GM23338 (cell line): ENCODE measurements at regions not wholly inside any gene's neighbourhood (a gene's known extent, or its start where the extent isn't known, plus 50 kb on each side); places are given as distances from the start of the nearest gene placed in this dataset.
"Not testable (repeated sequence)": the region's sequence is repeated elsewhere in the genome, so short reads cannot be mapped to it uniquely, and the experiment has no call there.

Experiments
- ATAC-seq: fragments of 200-7000 bp; cut with Tn5 transposase; 3 replicates; pipeline ENCODE4 v1.9.1; 2020
- DNase-seq: peaks from one replicate; pipeline ENCODE4 v3.0.0-alpha.2; 2015; ENCODE audit warnings: low spot score
- H2AFZ ChIP-seq: fragments of 200-600 bp; sonication (generic); 2 replicates; pipeline ENCODE4 v1.8.0; 2016; ENCODE audit warnings: antibody characterized with exemption, mild to moderate bottlenecking, moderate library complexity
- H3F3A ChIP-seq: fragments of 200-600 bp; sonication (generic); replicated peaks from 2 replicates; pipeline ENCODE4 v1.8.0; 2017; ENCODE audit warnings: antibody characterized with exemption, mixed run types, low read depth
- H3K27ac ChIP-seq: fragments of 200-600 bp; sonication (generic); 2 replicates; pipeline ENCODE4 v1.6.1; 2016; ENCODE audit warnings: low read depth
- H3K27me3 ChIP-seq: fragments of 200-600 bp; sonication (generic); 2 replicates; pipeline ENCODE4 v1.8.0; 2016; ENCODE audit warnings: mild to moderate bottlenecking, mixed run types, moderate library complexity; ENCODE audit not compliant: insufficient read depth
- H3K36me3 ChIP-seq: fragments of 200-600 bp; sonication (generic); 2 replicates; pipeline ENCODE4 v1.8.0; 2016; ENCODE audit warnings: mild to moderate bottlenecking; ENCODE audit not compliant: insufficient read depth
- H3K4me1 ChIP-seq: fragments of 200-600 bp; sonication (generic); 2 replicates; pipeline ENCODE4 v1.8.0; 2016; ENCODE audit warnings: mild to moderate bottlenecking, moderate library complexity; ENCODE audit not compliant: insufficient read depth
- H3K4me2 ChIP-seq: fragments of 200-600 bp; sonication (generic); 2 replicates; pipeline ENCODE4 v1.7.1; 2017; ENCODE audit warnings: mixed run types
- H3K4me3 ChIP-seq: fragments of 200-600 bp; sonication (generic); 2 replicates; pipeline ENCODE4 v1.6.1; 2016; ENCODE audit warnings: mixed run types
- H3K79me2 ChIP-seq: fragments of 200-600 bp; sonication (generic); replicated peaks from 2 replicates; pipeline ENCODE4 v1.8.0; 2017; ENCODE audit warnings: mild to moderate bottlenecking; ENCODE audit not compliant: insufficient read depth
- H3K9me2 ChIP-seq: fragments of 200-600 bp; sonication (generic); 2 replicates; pipeline ENCODE4 v1.8.0; 2017; ENCODE audit not compliant: insufficient read depth
- H4K20me1 ChIP-seq: fragments of 200-600 bp; sonication (generic); replicated peaks from 2 replicates; pipeline ENCODE4 v1.8.0; 2017; ENCODE audit warnings: mild to moderate bottlenecking; ENCODE audit not compliant: insufficient read depth
- H3K27ac Mint-ChIP-seq: 2 replicates; pipeline ENCODE4 v1.8.0; 2020; ENCODE audit warnings: inconsistent platforms, mild to moderate bottlenecking, moderate library complexity, mixed read lengths
- H3K27me3 Mint-ChIP-seq: 3 replicates; pipeline ENCODE4 v1.8.0; 2022; ENCODE audit warnings: low read depth, mild to moderate bottlenecking, moderate library complexity, mixed read lengths, inconsistent platforms; ENCODE audit not compliant: insufficient read depth, poor library complexity
- H3K36me3 Mint-ChIP-seq: 3 replicates; pipeline ENCODE4 v1.8.0; 2021; ENCODE audit warnings: low read depth, mild to moderate bottlenecking, inconsistent platforms, moderate library complexity, mixed read lengths
- H3K4me1 Mint-ChIP-seq: 3 replicates; pipeline ENCODE4 v1.8.0; 2020; ENCODE audit warnings: mild to moderate bottlenecking, inconsistent platforms, mixed read lengths
- H3K4me3 Mint-ChIP-seq: 3 replicates; pipeline ENCODE4 v1.8.0; 2021; ENCODE audit warnings: moderate library complexity, mild to moderate bottlenecking, inconsistent platforms, mixed read lengths
- H3K9me3 Mint-ChIP-seq: 3 replicates; pipeline ENCODE4 v1.8.0; 2020; ENCODE audit warnings: moderate library complexity, mild to moderate bottlenecking, inconsistent platforms, mixed read lengths
- POLR2AphosphoS5 ChIP-seq: IDR thresholded peaks from 2 replicates; pipeline ENCODE4 v1.6.1; 2016; ENCODE audit warnings: antibody characterized with exemption, low read depth

DNA sequence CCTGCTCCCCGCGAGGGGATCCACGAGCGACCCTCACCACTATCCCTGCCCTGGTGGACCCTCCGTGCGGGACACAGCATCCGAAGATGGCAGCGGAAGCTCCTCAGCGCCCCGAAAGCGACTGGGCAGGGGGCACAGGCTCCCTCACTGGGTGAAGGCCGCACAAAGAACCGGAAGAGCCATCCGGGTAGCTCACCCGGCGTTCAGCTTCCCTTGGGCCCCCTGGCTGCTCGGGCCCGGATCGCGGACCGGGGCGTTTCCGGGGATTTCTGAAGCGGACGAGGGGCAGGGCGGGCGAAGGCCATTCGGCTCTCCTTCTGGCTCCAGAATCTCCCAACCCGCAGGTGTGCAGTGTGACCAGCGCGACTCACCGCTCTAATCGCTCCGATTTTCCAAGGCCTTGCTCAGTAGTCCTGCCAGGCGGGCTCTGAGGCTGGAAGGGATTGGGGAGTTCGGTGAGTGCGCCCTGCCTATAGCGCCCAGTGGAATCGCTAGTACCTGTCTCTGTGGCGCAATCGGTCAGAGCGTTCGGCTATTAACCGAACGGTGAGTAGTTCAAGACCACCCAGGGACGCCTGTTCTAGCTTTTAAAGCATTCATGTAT lies 94.3 kb upstream of the NBPF11 start:
- H3K36me3 Mint-ChIP-seq = not testable (repeated sequence)
- DNase-seq = peak; percentile 50
- peak; percentile 90 for ATAC-seq

DNA sequence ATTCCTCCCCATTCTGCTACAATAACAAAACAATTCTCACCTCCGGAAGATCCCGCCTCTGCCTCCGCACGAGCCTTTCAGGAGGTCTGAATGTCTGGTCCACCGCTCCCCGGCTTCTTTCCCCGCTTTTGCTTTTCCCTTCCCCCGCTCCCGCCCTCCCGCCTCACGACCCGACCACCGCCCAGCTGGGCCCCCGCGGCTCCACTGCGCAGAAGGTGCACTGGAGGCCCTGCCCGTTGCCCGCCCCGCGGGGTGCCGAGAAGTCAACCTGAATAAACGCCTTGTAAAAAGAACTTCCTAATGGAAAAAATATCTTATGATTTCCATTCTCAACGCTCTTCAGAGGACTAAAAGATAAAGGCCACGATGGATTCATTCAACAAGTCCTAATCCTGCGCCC lies 93.8 kb upstream of the NBPF11 start:
- H3K4me2 ChIP-seq = peak overlapping the region; percentile 76
- H3K4me1 Mint-ChIP-seq, H3F3A ChIP-seq, H3K27me3 ChIP-seq, H3K4me1 ChIP-seq, H3K9me2 ChIP-seq, H3K79me2 ChIP-seq, H3K27ac Mint-ChIP-seq, H3K27ac ChIP-seq, H3K4me3 Mint-ChIP-seq, DNase-seq, H3K9me3 Mint-ChIP-seq, H3K27me3 Mint-ChIP-seq, H4K20me1 ChIP-seq, H3K36me3 Mint-ChIP-seq, H2AFZ ChIP-seq, H3K36me3 ChIP-seq: not testable (repeated sequence)
- H3K4me3 ChIP-seq = peak overlapping the region; percentile 62
- peak; percentile 42 for ATAC-seq

More for the DNA sequence above, 94.3 kb upstream of the NBPF11 start:
- not testable (repeated sequence) for H2AFZ ChIP-seq, H3K27ac Mint-ChIP-seq, H4K20me1 ChIP-seq, H3F3A ChIP-seq, H3K9me2 ChIP-seq, H3K36me3 ChIP-seq, H3K79me2 ChIP-seq, H3K27ac ChIP-seq, H3K9me3 Mint-ChIP-seq, H3K27me3 ChIP-seq, H3K4me1 ChIP-seq, H3K4me1 Mint-ChIP-seq, H3K27me3 Mint-ChIP-seq
- Histone ChIP-seq H3K4me3 (peak overlapping the region; percentile 62), H3K4me2 (peak overlapping the region; percentile 76)
- TF ChIP-seq POLR2AphosphoS5 = 0 out of 2 replicates have a peak, but pooled peaks have one; percentile 19
- H3K4me3 Mint-ChIP-seq = peak overlapping the region; percentile 76; the same call in 2 of the 3 replicates

DNA sequence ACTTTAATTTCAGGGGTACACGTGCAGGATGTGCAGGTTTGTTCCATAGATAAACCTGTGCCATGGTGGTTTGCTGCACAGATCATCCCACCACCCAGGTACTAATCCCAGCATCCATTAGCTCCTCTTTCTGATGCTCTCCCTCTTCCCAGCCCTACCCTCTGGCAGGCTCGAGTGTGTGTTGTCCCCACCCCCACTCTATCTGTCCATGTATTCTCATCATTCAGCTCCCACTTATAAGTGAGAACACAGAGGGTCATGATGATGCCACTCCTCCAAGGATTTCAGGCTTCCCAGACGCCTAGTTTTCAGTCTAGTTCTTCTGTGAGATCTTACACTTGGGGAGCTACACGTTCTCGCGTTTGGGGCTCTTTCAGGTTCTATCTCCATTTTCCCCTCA lies 93.4 kb upstream of the NBPF11 start:
- H3K4me1 ChIP-seq, H3K27ac ChIP-seq, H3K9me2 ChIP-seq, DNase-seq, H3K27me3 Mint-ChIP-seq, H3K36me3 ChIP-seq, H3K27me3 ChIP-seq, H3K4me3 ChIP-seq, H3K79me2 ChIP-seq, H3K4me1 Mint-ChIP-seq, H4K20me1 ChIP-seq, H3K27ac Mint-ChIP-seq, H3K4me2 ChIP-seq, H3K36me3 Mint-ChIP-seq, H3K9me3 Mint-ChIP-seq, H3K4me3 Mint-ChIP-seq, H3F3A ChIP-seq, H2AFZ ChIP-seq: not testable (repeated sequence)
- peak; percentile 40 for ATAC-seq

DNA sequence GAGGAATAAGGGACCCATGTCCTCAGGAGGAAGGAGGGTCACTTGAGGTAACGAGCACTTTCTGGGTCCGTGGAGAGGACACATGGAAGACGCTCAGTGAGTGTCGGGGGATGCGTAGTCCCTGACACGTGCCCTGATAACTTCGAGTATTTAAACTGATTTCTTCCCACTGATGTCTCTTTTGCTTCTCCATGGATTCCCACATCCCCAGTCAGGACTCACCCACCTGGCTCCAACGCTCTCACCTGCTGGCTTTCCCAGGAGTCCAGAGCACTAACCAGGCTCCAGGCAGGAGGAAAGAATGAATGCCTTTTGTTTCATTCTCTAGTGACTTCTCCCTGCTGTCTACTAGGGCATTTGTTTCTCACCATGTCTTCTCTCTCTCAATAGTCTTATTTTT lies 81.2 kb upstream of the NBPF11 start:
- not testable (repeated sequence) for H3K36me3 Mint-ChIP-seq, H3K4me1 ChIP-seq, ATAC-seq, H3K27me3 Mint-ChIP-seq, H3K27ac ChIP-seq, H3K9me2 ChIP-seq, H3K4me1 Mint-ChIP-seq, H3F3A ChIP-seq, H3K27ac Mint-ChIP-seq, H4K20me1 ChIP-seq, H3K27me3 ChIP-seq, H2AFZ ChIP-seq, H3K9me3 Mint-ChIP-seq, H3K4me2 ChIP-seq, H3K36me3 ChIP-seq, H3K4me3 ChIP-seq, DNase-seq, H3K79me2 ChIP-seq, H3K4me3 Mint-ChIP-seq

DNA sequence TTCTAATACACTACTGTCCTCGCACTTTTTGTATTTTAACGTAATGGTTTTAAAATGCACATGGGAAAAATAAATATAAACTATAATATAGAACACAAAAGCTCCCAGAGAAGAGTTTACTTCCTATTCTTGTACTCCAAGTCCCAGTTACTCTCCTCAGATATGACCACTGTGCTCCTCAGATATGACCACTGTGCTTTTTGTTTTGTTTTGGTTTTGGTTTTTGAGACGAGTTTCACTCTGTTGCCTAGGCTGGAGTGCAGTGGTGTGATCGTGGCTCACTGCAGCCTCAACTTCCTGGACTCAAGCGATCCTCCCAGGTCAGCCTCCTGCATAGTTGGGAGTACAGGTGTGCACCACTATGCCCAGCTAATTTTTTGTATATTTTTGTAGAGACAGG lies 76.8 kb upstream of the NBPF11 start:
- not testable (repeated sequence) for H3K36me3 Mint-ChIP-seq, DNase-seq, H3K4me1 Mint-ChIP-seq, H3K27ac ChIP-seq, H3K27me3 Mint-ChIP-seq, ATAC-seq, H3K9me3 Mint-ChIP-seq, H3K4me2 ChIP-seq, H3K9me2 ChIP-seq, H3K4me3 ChIP-seq, H3K36me3 ChIP-seq, H2AFZ ChIP-seq, H3K27ac Mint-ChIP-seq, H3F3A ChIP-seq, H3K4me1 ChIP-seq, H3K4me3 Mint-ChIP-seq, H3K27me3 ChIP-seq, H4K20me1 ChIP-seq, H3K79me2 ChIP-seq

DNA sequence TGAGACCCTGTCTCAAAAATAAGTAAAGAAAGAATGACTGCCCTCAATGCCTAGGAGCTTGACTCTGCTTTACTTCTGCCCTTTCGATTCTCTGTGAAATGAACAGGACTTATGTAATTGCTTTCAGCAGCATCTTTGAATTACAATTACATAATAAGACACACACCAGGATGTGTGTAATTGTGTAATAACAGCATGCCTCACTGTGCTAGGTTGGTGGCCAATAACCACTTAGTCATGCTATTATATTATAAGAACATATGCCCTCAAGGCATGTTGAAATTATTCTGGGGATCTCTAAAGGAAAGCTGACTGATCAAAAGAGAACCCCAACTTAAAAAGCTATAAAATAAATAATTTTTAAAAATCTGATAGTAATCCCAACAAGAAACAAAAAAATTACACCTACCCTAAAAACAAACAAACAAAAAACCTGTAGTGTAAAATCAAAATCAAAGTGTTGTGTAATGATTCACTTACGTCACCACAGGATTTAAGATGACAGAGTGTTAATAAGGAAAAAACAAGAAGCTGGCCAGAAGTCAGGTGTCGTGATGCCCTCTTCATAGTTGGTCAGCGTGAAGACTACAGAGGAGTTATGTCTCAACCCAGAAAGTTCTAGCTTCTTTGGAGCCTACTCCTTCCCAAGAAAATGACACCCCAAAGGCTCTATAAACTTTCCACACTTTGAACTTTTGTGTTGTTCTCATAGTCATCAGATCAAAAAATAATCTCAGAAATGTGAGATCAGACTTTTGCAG lies 70.5 kb upstream of the NBPF11 start:
- ATAC-seq, H3K27me3 Mint-ChIP-seq, H3K4me1 ChIP-seq, H3K4me1 Mint-ChIP-seq, H3K79me2 ChIP-seq, H3K27ac Mint-ChIP-seq, H3K4me3 Mint-ChIP-seq, H3K4me3 ChIP-seq, H3K36me3 Mint-ChIP-seq, H3K36me3 ChIP-seq, H3K4me2 ChIP-seq, H2AFZ ChIP-seq, H3F3A ChIP-seq, DNase-seq, H3K9me2 ChIP-seq, H3K9me3 Mint-ChIP-seq, H3K27ac ChIP-seq, H3K27me3 ChIP-seq, H4K20me1 ChIP-seq: not testable (repeated sequence)
